ENCODE measurements at regions not wholly inside any gene's neighbourhood (a gene's known extent, or its start where the extent isn't known, plus 50 kb on each side); places are given as distances from the start of the nearest gene placed in this dataset.

- no peak for TF ChIP-seq POLR2A (IDR thresholded peaks at IDR 0.05)
- TF ChIP-seq CTCF (IDR thresholded peaks at IDR 0.05): no peak
These were observed 78.0 kb upstream of the GALNT5 start for GRCh38 chr2:157179324-157180105.
